ENCODE measurements at regions not wholly inside any gene's neighbourhood (a gene's known extent, or its start where the extent isn't known, plus 50 kb on each side); places are given as distances from the start of the nearest gene placed in this dataset.

GRCh38 chr10:109475711-109476421, 447.4 kb downstream of the XPNPEP1 start:
- Mint-ChIP-seq H3K4me1 (peaks cover 41% of the 10 kb centered on the region), H3K9me3 (no peaks in the 10 kb centered on the region), H3K27ac (ENCODE audit: unreplicated experiment) (no peak overlapping the region), H3K36me3 (ENCODE audit: low read depth) (no peaks in the 10 kb centered on the region), H3K27me3 (ENCODE audit: low read depth) (peaks cover 5% of the 10 kb centered on the region), H3K4me3 (no peak overlapping the region)
- no peak for TF ChIP-seq CTCF (conservative IDR thresholded peaks at IDR 0.05)
- DNase-seq (ENCODE audit: low read depth, low spot score): no peak

- Mint-ChIP-seq H3K9me3 (no peaks in the 10 kb centered on the region), H3K4me1 (peaks cover 46% of the 10 kb centered on the region), H3K27ac (ENCODE audit: unreplicated experiment) (peak overlapping the region; percentile 7), H3K36me3 (ENCODE audit: low read depth) (no peaks in the 10 kb centered on the region), H3K27me3 (ENCODE audit: low read depth) (peaks cover 5% of the 10 kb centered on the region), H3K4me3 (peak overlapping the region; percentile 13)
- no peak for DNase-seq (ENCODE audit: low read depth, low spot score)
- no peak for TF ChIP-seq CTCF (conservative IDR thresholded peaks at IDR 0.05)
Observed at GRCh38 chr10:109474812-109475211, 448.5 kb downstream of the XPNPEP1 start.

GRCh38 chr10:109474261-109474660, 449.1 kb downstream of the XPNPEP1 start:
- no peak for DNase-seq (ENCODE audit: low read depth, low spot score)
- Mint-ChIP-seq H3K27ac (ENCODE audit: unreplicated experiment) (no peak overlapping the region), H3K4me3 (peak overlapping the region; percentile 17), H3K9me3 (no peaks in the 10 kb centered on the region), H3K4me1 (peaks cover 46% of the 10 kb centered on the region), H3K36me3 (ENCODE audit: low read depth) (no peaks in the 10 kb centered on the region), H3K27me3 (ENCODE audit: low read depth) (peaks cover 5% of the 10 kb centered on the region)
- no peak for TF ChIP-seq CTCF (conservative IDR thresholded peaks at IDR 0.05)

- Mint-ChIP-seq H3K9me3 (no peaks in the 10 kb centered on the region), H3K27ac (ENCODE audit: unreplicated experiment) (no peak overlapping the region), H3K27me3 (ENCODE audit: low read depth) (peaks cover 5% of the 10 kb centered on the region), H3K4me1 (peaks cover 11% of the 10 kb centered on the region), H3K36me3 (ENCODE audit: low read depth) (no peaks in the 10 kb centered on the region), H3K4me3 (no peak overlapping the region)
- no peak for DNase-seq (ENCODE audit: low read depth, low spot score)
- TF ChIP-seq CTCF (conservative IDR thresholded peaks at IDR 0.05): no peak
Observed at GRCh38 chr10:109467551-109467950, 455.8 kb downstream of the XPNPEP1 start.

- TF ChIP-seq CTCF (conservative IDR thresholded peaks at IDR 0.05): no peak
- Mint-ChIP-seq H3K27ac (ENCODE audit: unreplicated experiment) (no peak overlapping the region), H3K9me3 (no peaks in the 10 kb centered on the region), H3K4me3 (no peak overlapping the region), H3K4me1 (peaks cover under 1% of the 10 kb centered on the region), H3K27me3 (ENCODE audit: low read depth) (peaks cover 16% of the 10 kb centered on the region), H3K36me3 (ENCODE audit: low read depth) (no peaks in the 10 kb centered on the region)
- DNase-seq (ENCODE audit: low read depth, low spot score): no peak
Observed at GRCh38 chr10:109464949-109465348, 458.4 kb downstream of the XPNPEP1 start.

Data from neural crest cell (in vitro differentiated cells).